Activated naive CD8-positive, alpha-beta T cell treated with anti-CD3 and anti-CD28 coated beads, Interleukin-2, amount 50 U/mL, for 24 hours (primary cell): ENCODE measurements at regions not wholly inside any gene's neighbourhood (a gene's known extent, or its start where the extent isn't known, plus 50 kb on each side); places are given as distances from the start of the nearest gene placed in this dataset.
"Not testable (repeated sequence)": the region's sequence is repeated elsewhere in the genome, so short reads cannot be mapped to it uniquely, and the experiment has no call there.

Source experiments
- ATAC-seq: fragments of 150-1000 bp; cut with Tn5 transposase; one replicate; pipeline ENCODE4 v1.10.0; 2021
- DNase-seq: peaks from one replicate; pipeline ENCODE4 v3.0.0; 2021
- H3K27ac Mint-ChIP-seq: one replicate; pipeline ENCODE4 v1.8.0; 2021; ENCODE audit warnings: mild to moderate bottlenecking, mixed read lengths
- H3K27me3 Mint-ChIP-seq: one replicate; pipeline ENCODE4 v1.8.0; 2021; ENCODE audit warnings: mixed read lengths
- H3K36me3 Mint-ChIP-seq: one replicate; pipeline ENCODE4 v1.8.0; 2021; ENCODE audit warnings: low read depth, mixed read lengths
- H3K4me1 Mint-ChIP-seq: one replicate; pipeline ENCODE4 v1.8.0; 2021; ENCODE audit warnings: mixed read lengths
- H3K4me3 Mint-ChIP-seq: one replicate; pipeline ENCODE4 v1.8.0; 2021; ENCODE audit warnings: mild to moderate bottlenecking, moderate library complexity, mixed read lengths
- H3K9me3 Mint-ChIP-seq: one replicate; pipeline ENCODE4 v1.8.0; 2021; ENCODE audit warnings: mixed read lengths

GRCh38 chr1:238621405-238621804, 730.7 kb upstream of the ZP4 start:
- ATAC-seq = no peak
- Mint-ChIP-seq H3K4me1 (no peaks in the 10 kb centered on the region), H3K27me3 (no peaks in the 10 kb centered on the region), H3K36me3 (no peaks in the 10 kb centered on the region), H3K27ac (no peak overlapping the region), H3K9me3 (peaks cover 9% of the 10 kb centered on the region), H3K4me3 (no peak overlapping the region)
- DNase-seq = no peak

GRCh38 chr1:238619652-238620051, 728.9 kb upstream of the ZP4 start:
- Mint-ChIP-seq H3K36me3 (no peaks in the 10 kb centered on the region), H3K27me3 (no peaks in the 10 kb centered on the region), H3K9me3 (peaks cover 3% of the 10 kb centered on the region), H3K27ac (no peak overlapping the region), H3K4me1 (no peaks in the 10 kb centered on the region), H3K4me3 (no peak overlapping the region)
- DNase-seq (no peak), ATAC-seq (no peak)

- Mint-ChIP-seq H3K9me3 (peaks cover 13% of the 10 kb centered on the region), H3K36me3 (no peaks in the 10 kb centered on the region), H3K4me1 (no peaks in the 10 kb centered on the region), H3K27ac (no peak overlapping the region), H3K4me3 (no peak overlapping the region), H3K27me3 (no peaks in the 10 kb centered on the region)
- ATAC-seq (no peak), DNase-seq (no peak)
Observed at GRCh38 chr1:238611406-238611805, 720.7 kb upstream of the ZP4 start.

- ATAC-seq = no peak
- no peaks in the 10 kb centered on the region for H3K36me3 Mint-ChIP-seq
- H3K9me3 Mint-ChIP-seq = peaks cover 13% of the 10 kb centered on the region
- H3K27ac Mint-ChIP-seq = no peak overlapping the region
- H3K27me3 Mint-ChIP-seq = no peaks in the 10 kb centered on the region
- DNase-seq = no peak
- no peaks in the 10 kb centered on the region for H3K4me1 Mint-ChIP-seq
- no peak overlapping the region for H3K4me3 Mint-ChIP-seq
Observed at GRCh38 chr1:238608144-238608543, 717.4 kb upstream of the ZP4 start.

- no peaks in the 10 kb centered on the region for H3K27me3 Mint-ChIP-seq
- H3K27ac Mint-ChIP-seq = no peak overlapping the region
- ATAC-seq (no peak), DNase-seq (no peak)
- H3K36me3 Mint-ChIP-seq = no peaks in the 10 kb centered on the region
- H3K4me1 Mint-ChIP-seq = no peaks in the 10 kb centered on the region
- no peak overlapping the region for H3K4me3 Mint-ChIP-seq
- peaks cover 13% of the 10 kb centered on the region for H3K9me3 Mint-ChIP-seq
Observed at GRCh38 chr1:238606896-238607295, 716.2 kb upstream of the ZP4 start.

GRCh38 chr1:238606457-238606856, 715.7 kb upstream of the ZP4 start:
- DNase-seq (no peak), ATAC-seq (no peak)
- peaks cover 13% of the 10 kb centered on the region for H3K9me3 Mint-ChIP-seq
- H3K27me3 Mint-ChIP-seq = no peaks in the 10 kb centered on the region
- no peaks in the 10 kb centered on the region for H3K36me3 Mint-ChIP-seq
- H3K27ac Mint-ChIP-seq = no peak overlapping the region
- H3K4me1 Mint-ChIP-seq = no peaks in the 10 kb centered on the region
- no peak overlapping the region for H3K4me3 Mint-ChIP-seq

- no peak for ATAC-seq
- no peak overlapping the region for H3K4me3 Mint-ChIP-seq
- DNase-seq = no peak
- H3K27me3 Mint-ChIP-seq = no peaks in the 10 kb centered on the region
- no peak overlapping the region for H3K27ac Mint-ChIP-seq
- no peaks in the 10 kb centered on the region for H3K4me1 Mint-ChIP-seq
- peaks cover 9% of the 10 kb centered on the region for H3K9me3 Mint-ChIP-seq
- H3K36me3 Mint-ChIP-seq = no peaks in the 10 kb centered on the region
Observed at GRCh38 chr1:238604357-238604756, 713.6 kb upstream of the ZP4 start.

- H3K4me3 Mint-ChIP-seq, DNase-seq, H3K9me3 Mint-ChIP-seq, H3K36me3 Mint-ChIP-seq, H3K27me3 Mint-ChIP-seq, ATAC-seq, H3K4me1 Mint-ChIP-seq, H3K27ac Mint-ChIP-seq: not testable (repeated sequence)
Observed at GRCh38 chr1:238601604-238602003, 710.9 kb upstream of the ZP4 start.

GRCh38 chr1:238596703-238597102, 706.0 kb upstream of the ZP4 start:
- H3K36me3 Mint-ChIP-seq = no peaks in the 10 kb centered on the region
- no peaks in the 10 kb centered on the region for H3K9me3 Mint-ChIP-seq
- no peak overlapping the region for H3K27ac Mint-ChIP-seq
- H3K27me3 Mint-ChIP-seq = no peaks in the 10 kb centered on the region
- ATAC-seq (no peak), DNase-seq (no peak)
- no peaks in the 10 kb centered on the region for H3K4me1 Mint-ChIP-seq
- no peak overlapping the region for H3K4me3 Mint-ChIP-seq

GRCh38 chr1:238592621-238593020, 701.9 kb upstream of the ZP4 start:
- Mint-ChIP-seq H3K4me3 (no peak overlapping the region), H3K27me3 (no peaks in the 10 kb centered on the region), H3K4me1 (no peaks in the 10 kb centered on the region), H3K9me3 (no peaks in the 10 kb centered on the region), H3K36me3 (no peaks in the 10 kb centered on the region), H3K27ac (no peak overlapping the region)
- no peak for DNase-seq
- ATAC-seq = no peak

- DNase-seq (no peak), ATAC-seq (no peak)
- Mint-ChIP-seq H3K36me3 (no peaks in the 10 kb centered on the region), H3K27me3 (no peaks in the 10 kb centered on the region), H3K9me3 (peaks cover 5% of the 10 kb centered on the region), H3K4me3 (no peak overlapping the region), H3K4me1 (no peaks in the 10 kb centered on the region), H3K27ac (no peak overlapping the region)
Observed at GRCh38 chr1:238589843-238590435, 699.2 kb upstream of the ZP4 start.

- ATAC-seq = no peak
- no peaks in the 10 kb centered on the region for H3K27me3 Mint-ChIP-seq
- H3K4me1 Mint-ChIP-seq = no peaks in the 10 kb centered on the region
- H3K9me3 Mint-ChIP-seq = peaks cover 10% of the 10 kb centered on the region
- H3K36me3 Mint-ChIP-seq = no peaks in the 10 kb centered on the region
- H3K27ac Mint-ChIP-seq = no peak overlapping the region
- DNase-seq = no peak
- no peak overlapping the region for H3K4me3 Mint-ChIP-seq
Observed at GRCh38 chr1:238582816-238583215, 692.1 kb upstream of the ZP4 start.

GRCh38 chr1:238581332-238581731, 690.6 kb upstream of the ZP4 start:
- no peak for DNase-seq

GRCh38 chr1:238568735-238569134, 678.0 kb upstream of the ZP4 start:
- no peak for ATAC-seq
- Mint-ChIP-seq H3K4me1 (no peaks in the 10 kb centered on the region), H3K27ac (no peak overlapping the region), H3K4me3 (no peak overlapping the region), H3K36me3 (no peaks in the 10 kb centered on the region), H3K27me3 (no peaks in the 10 kb centered on the region), H3K9me3 (peaks cover 9% of the 10 kb centered on the region)
- no peak for DNase-seq

More at GRCh38 chr1:238581332-238581731, 690.6 kb upstream of the ZP4 start:
- Mint-ChIP-seq H3K27me3 (no peaks in the 10 kb centered on the region), H3K9me3 (peaks cover 5% of the 10 kb centered on the region), H3K4me3 (no peak overlapping the region), H3K36me3 (no peaks in the 10 kb centered on the region), H3K4me1 (no peaks in the 10 kb centered on the region), H3K27ac (no peak overlapping the region)
- ATAC-seq = no peak

GRCh38 chr1:238562341-238562740, 671.6 kb upstream of the ZP4 start:
- Mint-ChIP-seq H3K4me3 (no peak overlapping the region), H3K9me3 (peaks cover 25% of the 10 kb centered on the region), H3K27me3 (no peaks in the 10 kb centered on the region), H3K36me3 (no peaks in the 10 kb centered on the region), H3K27ac (no peak overlapping the region), H3K4me1 (no peaks in the 10 kb centered on the region)
- ATAC-seq = no peak
- DNase-seq = no peak

GRCh38 chr1:238558746-238559145, 668.0 kb upstream of the ZP4 start:
- ATAC-seq = no peak
- H3K4me3 Mint-ChIP-seq = no peak overlapping the region

More at GRCh38 chr1:238558746-238559145, 668.0 kb upstream of the ZP4 start:
- no peaks in the 10 kb centered on the region for H3K36me3 Mint-ChIP-seq
- no peak overlapping the region for H3K27ac Mint-ChIP-seq
- H3K9me3 Mint-ChIP-seq = peaks cover 17% of the 10 kb centered on the region
- no peaks in the 10 kb centered on the region for H3K27me3 Mint-ChIP-seq
- no peaks in the 10 kb centered on the region for H3K4me1 Mint-ChIP-seq
- DNase-seq = no peak
